GM20000 (cell line): ENCODE measurements at regions not wholly inside any gene's neighbourhood (a gene's known extent, or its start where the extent isn't known, plus 50 kb on each side); places are given as distances from the start of the nearest gene placed in this dataset.
"Not testable (repeated sequence)": the region's sequence is repeated elsewhere in the genome, so short reads cannot be mapped to it uniquely, and the experiment has no call there.

ENCODE experiments used
- DNase-seq: peaks from one replicate; pipeline ENCODE4 v3.0.0; 2012; ENCODE audit warnings: low spot score
- CTCF ChIP-seq: IDR thresholded peaks from 2 replicates; pipeline ENCODE4 v1.5.1; 2012; ENCODE audit warnings: mild to moderate bottlenecking, control low read depth; ENCODE audit errors: extremely low read depth, missing control alignments

- TF ChIP-seq CTCF: no peak
- no peak for DNase-seq
Measured at GRCh38 chr4:186871856-186872255, 148.2 kb upstream of the FAT1 start.

- DNase-seq: not testable (repeated sequence)
Measured at GRCh38 chr4:186873095-186873494, 149.4 kb upstream of the FAT1 start.

- no peak for DNase-seq
- TF ChIP-seq CTCF: no peak
Measured at GRCh38 chr4:186875476-186875875, 151.8 kb upstream of the FAT1 start.

- DNase-seq: no peak
- TF ChIP-seq CTCF: no peak
Measured at GRCh38 chr4:186876961-186877626, 153.4 kb upstream of the FAT1 start.

- no peak for TF ChIP-seq CTCF
- DNase-seq: no peak
Measured at GRCh38 chr4:186878203-186878776, 154.6 kb upstream of the FAT1 start.

GRCh38 chr4:186881521-186882220 is 158.0 kb upstream of the FAT1 start:
- no peak for TF ChIP-seq CTCF
- DNase-seq: no peak

GRCh38 chr4:186882293-186882692 is 158.6 kb upstream of the FAT1 start:
- no peak for DNase-seq
- TF ChIP-seq CTCF: no peak
